ENCODE measurements at regions not wholly inside any gene's neighbourhood (a gene's known extent, or its start where the extent isn't known, plus 50 kb on each side); places are given as distances from the start of the nearest gene placed in this dataset.

- peak; percentile 19 for DNase-seq
Observed at GRCh38 chr18:68623342-68623741, 91.6 kb downstream of the TMX3 start.

DNA sequence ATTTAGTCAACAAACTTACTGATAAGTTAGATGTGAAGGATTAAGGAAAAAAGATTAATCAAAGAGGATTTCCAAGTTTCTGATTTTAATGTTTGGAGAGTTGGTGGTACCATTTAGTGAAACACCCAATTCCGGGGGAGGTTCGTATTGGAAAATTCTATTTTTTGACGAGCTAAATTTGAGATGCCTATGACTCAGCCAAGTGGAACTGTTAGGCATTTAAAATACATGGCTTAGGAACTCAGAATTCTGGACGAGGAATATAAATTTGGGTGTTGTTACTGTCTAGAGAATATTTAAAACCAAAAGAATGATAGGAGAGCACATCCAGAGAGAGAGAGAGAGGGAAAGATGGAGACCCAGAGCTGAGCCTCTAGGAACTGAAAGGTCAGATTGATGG lies 103.6 kb downstream of the TMX3 start:
- no peak for DNase-seq

- DNase-seq, result no peak
Observed at GRCh38 chr18:68608851-68609490, 105.9 kb downstream of the TMX3 start.

- DNase-seq, result no peak
Observed at GRCh38 chr18:68607852-68608251, 107.1 kb downstream of the TMX3 start.

DNA sequence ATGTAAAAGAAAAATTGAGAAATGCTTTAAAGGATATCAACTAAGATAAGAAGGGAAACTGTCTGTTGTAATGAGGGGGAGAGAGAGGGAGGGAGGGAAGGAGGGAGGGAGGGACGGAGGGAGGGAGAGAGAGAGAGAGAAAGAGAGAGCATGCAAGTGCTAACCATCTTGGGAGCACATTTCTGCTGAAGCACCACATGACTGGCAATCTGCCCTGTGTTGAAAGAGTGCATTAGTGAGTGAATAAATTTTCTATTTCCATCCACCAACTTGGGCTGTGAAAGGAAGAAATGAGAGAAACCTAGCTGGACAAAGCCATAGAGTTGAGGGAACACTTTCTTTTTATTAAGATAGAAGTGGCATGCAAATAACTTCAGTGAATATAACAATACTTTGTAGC lies 110.7 kb downstream of the TMX3 start:
- DNase-seq, result no peak

DNA sequence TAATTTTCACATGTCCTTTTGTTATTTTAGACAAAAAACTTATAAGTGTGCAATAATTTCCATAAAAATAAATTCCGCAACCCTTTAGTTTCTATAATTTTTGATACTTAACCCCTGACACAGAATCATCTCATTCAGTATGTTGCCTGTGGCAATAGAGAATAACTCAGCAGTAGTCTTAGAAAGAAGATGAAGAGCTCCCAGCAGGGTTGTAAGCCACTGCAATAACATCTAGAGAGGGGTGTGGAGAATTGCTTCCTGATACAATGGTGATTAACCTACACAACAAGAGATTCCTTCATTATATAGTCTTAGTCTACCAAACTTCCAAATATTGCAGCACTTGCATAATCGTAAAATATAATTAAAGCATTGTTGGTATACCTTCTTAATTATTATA lies 118.9 kb downstream of the TMX3 start:
- no peak for DNase-seq

DNA sequence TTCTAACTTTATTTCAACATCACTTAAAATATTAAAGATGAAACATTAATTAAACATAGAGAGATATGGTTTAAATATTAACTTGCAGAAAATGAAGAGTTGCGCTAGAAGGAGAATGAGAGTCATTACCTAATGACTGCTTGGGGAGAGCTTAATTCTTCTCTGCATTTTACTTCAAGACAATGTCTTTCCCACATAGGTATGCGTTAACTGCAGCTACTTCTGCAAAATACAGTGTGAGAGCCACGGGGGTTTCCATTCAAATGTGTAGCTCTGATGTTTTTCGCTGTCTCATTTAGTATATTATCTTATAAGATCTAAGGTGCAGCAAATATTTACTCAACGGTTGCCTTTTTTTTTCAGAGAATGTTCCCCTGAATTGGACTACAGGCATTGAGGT lies 126.7 kb downstream of the TMX3 start:
- no peak for DNase-seq

GRCh38 chr18:68583685-68584084 lies 131.2 kb downstream of the TMX3 start:
- no peak for DNase-seq

DNA sequence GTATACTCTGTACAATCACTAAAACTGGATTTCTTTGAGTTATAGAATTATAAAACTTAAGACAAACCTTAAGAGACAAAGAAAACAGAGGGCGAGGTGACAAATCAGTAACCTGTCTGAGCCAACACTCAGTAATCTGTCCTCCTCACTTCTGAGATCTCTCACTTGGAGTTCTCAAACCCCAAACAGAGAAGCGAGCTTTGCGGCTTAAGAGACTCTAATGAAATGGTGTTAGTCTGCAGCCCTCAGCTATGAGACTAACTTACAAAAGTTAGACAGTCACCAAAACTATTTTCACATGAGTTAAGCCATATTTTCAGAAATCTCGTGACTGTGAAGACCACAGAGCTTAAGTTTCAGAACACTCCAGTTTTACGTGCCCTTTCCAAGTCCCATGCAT lies 140.6 kb downstream of the TMX3 start:
- DNase-seq, result no peak

- no peak for DNase-seq
Observed at GRCh38 chr18:68569936-68570335, 145.0 kb downstream of the TMX3 start.

GRCh38 chr18:68568364-68569155 lies 146.3 kb downstream of the TMX3 start:
- no peak for DNase-seq

- DNase-seq, result no peak
Observed at GRCh38 chr18:68566991-68567390, 147.9 kb downstream of the TMX3 start.

- no peak for DNase-seq
Observed at GRCh38 chr18:68564961-68565360, 149.9 kb downstream of the TMX3 start.

- DNase-seq, result no peak
Observed at GRCh38 chr18:68564351-68564750, 150.6 kb downstream of the TMX3 start.

GRCh38 chr18:68560128-68560527 lies 154.8 kb downstream of the TMX3 start:
- no peak for DNase-seq

- DNase-seq, result no peak
Observed at GRCh38 chr18:68557183-68557582, 157.7 kb downstream of the TMX3 start.

DNA sequence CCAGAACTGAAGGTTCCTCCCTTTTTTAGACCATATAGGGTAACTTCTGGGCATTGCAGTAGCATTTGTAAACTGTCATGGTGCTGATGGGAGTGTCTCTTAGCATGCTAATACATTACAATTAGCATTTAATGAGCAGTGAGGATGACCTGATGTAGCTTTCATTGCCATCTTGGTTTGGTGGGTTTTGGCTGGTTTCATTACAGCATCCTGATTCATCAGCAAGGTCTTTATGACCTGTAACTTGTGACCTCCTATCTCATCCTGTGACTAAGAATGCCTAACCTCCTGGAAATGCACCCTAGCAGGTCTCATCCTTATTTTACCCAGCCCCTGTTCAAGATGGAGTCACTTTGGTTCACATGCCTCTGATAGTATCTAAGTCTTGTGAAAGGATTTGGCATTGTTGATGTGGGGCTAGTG lies 159.0 kb downstream of the TMX3 start:
- DNase-seq, result no peak

DNA sequence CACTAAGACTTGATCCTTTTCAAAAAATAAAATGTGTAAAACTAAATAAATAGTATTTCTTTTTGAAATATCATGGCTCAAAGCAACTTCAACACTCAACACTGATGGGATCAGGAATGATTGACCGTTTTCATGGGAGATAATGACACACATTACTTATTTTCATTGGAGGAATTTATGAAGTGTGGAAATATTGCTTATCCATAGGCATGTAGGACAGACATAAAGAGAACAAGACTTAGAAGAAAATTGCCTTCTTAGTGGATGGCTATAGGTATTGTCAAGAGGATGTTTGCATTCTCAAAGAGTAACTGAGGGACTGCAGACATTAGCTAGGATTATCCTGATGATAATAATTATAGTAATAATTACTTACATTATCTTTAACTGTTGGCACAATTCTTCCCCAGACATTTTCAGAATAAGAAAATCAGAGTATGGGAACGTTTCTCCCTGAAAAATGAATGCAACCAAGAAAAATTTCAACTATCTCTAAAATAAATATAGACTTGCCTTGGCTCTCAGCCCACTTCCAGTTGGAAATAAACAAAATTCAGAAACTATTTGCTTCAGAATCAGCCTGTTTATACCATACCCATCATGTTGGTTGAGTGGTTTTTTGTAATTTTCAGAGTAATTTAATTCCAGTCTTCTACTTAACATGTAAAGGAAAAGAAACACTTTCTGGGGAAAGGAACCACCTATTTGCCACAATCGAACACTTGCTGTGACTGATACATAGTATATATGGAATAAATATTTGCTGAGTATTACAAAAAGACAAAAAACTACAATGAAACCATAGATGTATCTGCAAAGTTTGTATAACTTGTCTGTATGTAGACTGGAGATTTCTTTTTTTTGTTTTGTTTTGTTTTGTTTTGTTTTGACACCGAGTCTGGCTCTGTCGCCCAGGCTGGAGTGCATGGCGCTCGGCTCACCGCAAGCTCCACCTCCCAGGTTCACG lies 165.7 kb downstream of the TMX3 start:
- no peak for DNase-seq

GRCh38 chr18:68543344-68543743 lies 171.6 kb downstream of the TMX3 start:
- no peak for DNase-seq

DNA sequence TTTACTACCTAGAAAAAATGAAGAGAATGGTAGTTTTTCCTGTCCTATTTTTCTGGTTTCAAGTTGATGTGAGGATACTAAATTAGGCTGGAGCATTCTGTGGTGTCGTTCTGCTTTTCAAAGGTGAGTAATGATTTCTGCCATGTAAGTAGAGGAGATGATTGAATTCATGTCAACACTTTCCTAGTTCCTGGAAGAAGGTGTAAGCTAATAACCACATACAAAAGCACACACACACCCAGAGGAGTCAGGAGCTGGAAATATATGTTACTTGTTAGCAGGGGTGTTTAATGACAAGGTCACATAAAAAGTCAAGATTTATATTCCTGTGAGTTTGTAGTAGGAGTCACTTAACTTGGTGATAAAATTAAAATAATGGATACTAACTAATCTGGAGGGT lies 172.1 kb downstream of the TMX3 start:
- no peak for DNase-seq

DNA sequence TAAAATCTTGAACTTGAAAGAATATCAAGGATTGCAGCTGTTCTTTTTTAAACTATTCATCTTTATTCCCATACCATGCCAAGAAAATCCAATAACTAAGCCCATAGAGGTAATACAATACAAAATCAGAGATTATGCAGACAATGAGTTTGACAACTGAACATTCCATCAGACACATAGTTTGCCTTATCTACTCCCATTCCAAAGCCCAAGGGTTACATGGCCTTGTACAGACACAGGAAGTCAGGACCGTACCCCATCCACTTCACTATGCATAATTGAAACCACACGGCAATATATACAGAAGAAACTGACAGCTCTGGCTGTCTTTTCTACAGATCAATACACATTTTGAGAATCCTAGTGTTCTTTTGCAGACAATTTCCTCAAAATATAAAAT lies 181.3 kb downstream of the TMX3 start:
- no peak for DNase-seq

GRCh38 chr18:68532328-68532885 lies 182.5 kb downstream of the TMX3 start:
- DNase-seq, result no peak

GRCh38 chr18:68525091-68525490 lies 189.8 kb downstream of the TMX3 start:
- DNase-seq, result no peak

Data from CD4-positive, alpha-beta T cell treated with Interleukin-17A for 1 hour (primary cell).